K562 (cell line): ENCODE measurements at regions not wholly inside any gene's neighbourhood (a gene's known extent, or its start where the extent isn't known, plus 50 kb on each side); places are given as distances from the start of the nearest gene placed in this dataset.

ENCODE experiments used
- ATAC-seq: fragments of 200-7000 bp; cut with Tn5 transposase; 3 replicates; pipeline ENCODE4 v1.9.1; 2020; ENCODE audit warnings: moderate library complexity
- BruUV-seq: library from RNA; stranded (reverse); fragments of 400-500 nt; replicated peaks from 2 replicates; lab custom pipeline; 2021; lab: Mats Ljungman, UMichigan
- CTCF ChIA-PET: fragments of 300-600 bp; formaldehyde crosslinking; extraction: SDS; loops from one replicate; lab custom pipeline; 2021; ENCODE audit warnings: low intra/inter-chr PET ratio; lab: Yijun Ruan, JAX
- POLR2A ChIA-PET: fragments of 300-600, 350-650 bp; sonication (Branson Sonifier 250); formaldehyde crosslinking; extraction: SDS; loops from one replicate; lab custom pipeline; 2021; ENCODE audit warnings: antibody characterized with exemption, inconsistent platforms; lab: Yijun Ruan, JAX
- DNase-seq, 4 experiments: peaks; one replicate each; pipeline versions ENCODE4 v3.0.0 to v3.0.0-alpha.2; 2011 to 2018; ENCODE audit warnings: low spot score in 3 of 4, mixed read lengths in 3 of 4; ENCODE audit errors: extremely low read depth in 1 of 4
- FAIRE-seq: peaks from 2 replicates; lab custom pipeline; 2011; peaks lifted over from hg19 to GRCh38; lab: Jason Lieb, UNC
- H2AFZ ChIP-seq: 2 replicates; pipeline ENCODE4 v1.6.0; 2011; ENCODE audit warnings: low read depth, low read length, control low read depth, inconsistent platforms
- H3K27ac ChIP-seq: fragments of 200-600 bp; 3 replicates; pipeline ENCODE4 v1.8.0; 2011; ENCODE audit warnings: low read depth, mild to moderate bottlenecking, control low read depth, inconsistent platforms, low read length, moderate library complexity, mixed read lengths; ENCODE audit errors: extremely low read depth
- H3K27me3 ChIP-seq, 2 experiments: fragments of 300-600 bp in 1 of 2; 2 replicates in 1 of 2; 3 replicates in 1 of 2; pipeline versions ENCODE4 v1.6.0 to v1.8.0; 2011; ENCODE audit warnings: inconsistent platforms in 2 of 2, low read length in 2 of 2, mild to moderate bottlenecking in 1 of 2, mixed read lengths in 1 of 2, moderate library complexity in 1 of 2; ENCODE audit not compliant: control insufficient read depth in 2 of 2, insufficient read depth in 2 of 2
- H3K36me3 ChIP-seq: fragments of 300-600 bp; 3 replicates; pipeline ENCODE4 v1.8.0; 2011; ENCODE audit warnings: mild to moderate bottlenecking, low read length, inconsistent platforms; ENCODE audit not compliant: control insufficient read depth, insufficient read depth
- H3K4me1 ChIP-seq, 2 experiments: fragments of 200-600 bp in 1 of 2; replicated peaks in 1 of 2; 2 replicates in 1 of 2; 3 replicates in 1 of 2; pipeline versions ENCODE4 v1.5.1 to v1.8.0; 2011; ENCODE audit warnings: inconsistent platforms in 2 of 2, low read length in 2 of 2, mild to moderate bottlenecking in 1 of 2, mixed read lengths in 1 of 2, moderate library complexity in 1 of 2; ENCODE audit not compliant: control insufficient read depth in 2 of 2, insufficient read depth in 2 of 2
- H3K4me2 ChIP-seq: 2 replicates; pipeline ENCODE4 v1.6.1; 2011; ENCODE audit warnings: low read length, control low read depth, inconsistent platforms, mixed read lengths; ENCODE audit not compliant: insufficient read depth
- H3K4me3 ChIP-seq: fragments of 200-600 bp; sonication (generic), shearing (Covaris generic); 2 replicates; pipeline ENCODE4 v1.5.1; 2016; ENCODE audit warnings: control low read depth, inconsistent platforms
- H3K79me2 ChIP-seq: fragments of 200-600 bp; 3 replicates; pipeline ENCODE4 v1.8.0; 2011; ENCODE audit warnings: low read length, inconsistent platforms; ENCODE audit not compliant: control insufficient read depth, insufficient read depth
- H3K9ac ChIP-seq, 2 experiments: 2 replicates each; pipeline versions ENCODE4 v1.6.0 to v1.6.1; 2011; ENCODE audit warnings: low read depth in 2 of 2, low read length in 2 of 2, control low read depth in 1 of 2, inconsistent platforms in 1 of 2, mild to moderate bottlenecking in 1 of 2, mixed read lengths in 1 of 2; ENCODE audit not compliant: insufficient read depth in 1 of 2
- H3K9me1 ChIP-seq: one replicate; pipeline ENCODE4 v1.6.0; 2011; ENCODE audit warnings: inconsistent platforms, mild to moderate bottlenecking, low read length, moderate library complexity; ENCODE audit not compliant: control insufficient read depth, insufficient read depth
- H3K9me3 ChIP-seq: replicated peaks from 2 replicates; pipeline ENCODE4 v1.5.1; 2011; ENCODE audit warnings: low read depth, low read length, inconsistent platforms; ENCODE audit not compliant: control insufficient read depth, insufficient read depth
- H4K20me1 ChIP-seq: replicated peaks from 2 replicates; pipeline ENCODE4 v1.6.1; 2011; ENCODE audit warnings: low read length, inconsistent platforms, mixed read lengths; ENCODE audit not compliant: control insufficient read depth, insufficient read depth
- FOXJ3 ChIP-seq: sonication (generic); formaldehyde crosslinking; IDR thresholded peaks from 2 replicates; pipeline ENCODE4 v1.4.0; 2020; ENCODE audit warnings: mild to moderate bottlenecking, missing genetic modification reagents
- GTF2E2 ChIP-seq: fragments of 200-800 bp; sonication (Bioruptor generic); IDR thresholded peaks from 2 replicates; pipeline ENCODE4 v1.6.1; 2016; ENCODE audit warnings: missing genetic modification characterization, missing compliant biosample characterization
- HMG20A ChIP-seq: fragments of 450-650 bp; formaldehyde crosslinking; conservative IDR thresholded peaks from 2 replicates; pipeline ENCODE4 v1.4.0; 2020; ENCODE audit warnings: mild to moderate bottlenecking, mixed read lengths
- MIER1 ChIP-seq: fragments of 450-650 bp; IDR thresholded peaks from 2 replicates; pipeline ENCODE4 v1.6.1; 2016; ENCODE audit warnings: antibody characterized with exemption, mild to moderate bottlenecking, low read depth
- NFIC ChIP-seq: fragments of 450-650 bp; IDR thresholded peaks from 2 replicates; pipeline ENCODE4 v1.6.1; 2017; ENCODE audit warnings: mild to moderate bottlenecking, inconsistent platforms
- POLR3A ChIP-seq: IDR thresholded peaks from 2 replicates; pipeline ENCODE4 v1.6.1; 2011; ENCODE audit warnings: borderline replicate concordance, mild to moderate bottlenecking, moderate library complexity; ENCODE audit not compliant: insufficient read length, insufficient read depth; ENCODE audit errors: extremely low read depth
- SAFB ChIP-seq: fragments of 200-400 bp; formaldehyde crosslinking; IDR thresholded peaks from 2 replicates; pipeline ENCODE4 v1.6.1; 2017; ENCODE audit warnings: low read depth, low read length, borderline replicate concordance
- SIX5 ChIP-seq, 2 experiments: IDR thresholded peaks; 2 replicates each; pipeline ENCODE4 v1.6.1; 2011; ENCODE audit warnings: low read length in 2 of 2, borderline replicate concordance in 1 of 2, low read depth in 1 of 2, mild to moderate bottlenecking in 1 of 2, moderate library complexity in 1 of 2; ENCODE audit not compliant: insufficient read depth in 1 of 2
- SMAD4 ChIP-seq: fragments of 250-450 bp; sonication (Bioruptor Pico); conservative IDR thresholded peaks from 2 replicates; pipeline ENCODE4 v1.8.0; 2021; ENCODE audit warnings: inconsistent platforms, mild to moderate bottlenecking, moderate library complexity
- SMARCE1 ChIP-seq: fragments of 450-650 bp; IDR thresholded peaks from 2 replicates; pipeline ENCODE4 v1.7.1; 2016; ENCODE audit warnings: mild to moderate bottlenecking
- XRCC5 ChIP-seq: fragments of 200-400 bp; formaldehyde crosslinking; IDR thresholded peaks from 2 replicates; pipeline ENCODE4 v1.6.1; 2017; ENCODE audit warnings: low read depth, mild to moderate bottlenecking, low read length
- ZFX ChIP-seq: sonication (generic); formaldehyde crosslinking; IDR thresholded peaks from 2 replicates; pipeline ENCODE4 v1.8.0; 2022; ENCODE audit warnings: mild to moderate bottlenecking, missing genetic modification reagents, moderate library complexity
- ZMIZ1 ChIP-seq, 2 experiments: fragments of 150-350 bp in 1 of 2; IDR thresholded peaks; 2 replicates each; pipeline ENCODE4 v1.6.1; 2012 to 2016; ENCODE audit warnings: low read depth in 2 of 2, low read length in 2 of 2, mild to moderate bottlenecking in 1 of 2, moderate library complexity in 1 of 2
- ZNF668 ChIP-seq: fragments of 250-450 bp; sonication (Bioruptor Pico); IDR thresholded peaks from 2 replicates; pipeline ENCODE4 v1.8.0; 2022; ENCODE audit warnings: mild to moderate bottlenecking, inconsistent platforms
- WGBS: fragments of 100-300 bp; shearing (Covaris generic); methylation state at CpG from one replicate; pipeline ENCODE4 v1.1.6; 2016; ENCODE audit warnings: low coverage, mixed read lengths; ENCODE audit not compliant: insufficient coverage; ENCODE audit errors: missing lambda C conversion rate; 5-methylcytosine and 5-hydroxymethylcytosine counted together
- in situ Hi-C: fragments of 300-500 bp; cut with MboI; formaldehyde crosslinking; loops from 4 replicates; pipeline ENCODE4 v1.15.0; 2018; ENCODE audit warnings: inconsistent platforms, mixed read lengths
- intact Hi-C: fragments of 100-400 bp; cut with micrococcal nuclease; formaldehyde crosslinking; loops from 2 replicates; pipeline ENCODE4 v1.14.2; 2022

GRCh38 chr3:31275038-31275572, 257.6 kb upstream of the STT3B start:
- no peak overlapping the region for H3K9ac ChIP-seq
- H4K20me1 ChIP-seq: no peaks in the 10 kb centered on the region
- no TSS peak for BruUV-seq
- DNase-seq: no peak
- H3K4me1 ChIP-seq: no peaks in the 10 kb centered on the region
- no peak overlapping the region for H2AFZ ChIP-seq
- no peak overlapping the region for H3K27ac ChIP-seq
- in situ Hi-C loops (no loop called here), intact Hi-C loops (no loop called here)
- 1% methylated on average over 3 of the region's 3 CpGs for WGBS
- H3K9me3 ChIP-seq: no peaks in the 10 kb centered on the region
- no peak for FAIRE-seq
- H3K4me3 ChIP-seq: no peak overlapping the region
- H3K36me3 ChIP-seq: no peaks in the 10 kb centered on the region
- H3K27me3 ChIP-seq: 0 out of 5 replicates have a peak, but pooled peaks cover 0 to 3% of the 10 kb centered on the region in 2 experiments
- H3K9me1 ChIP-seq: no peaks in the 10 kb centered on the region
- no peak overlapping the region for H3K4me2 ChIP-seq
- POLR2A ChIA-PET: no interaction called here
- H3K79me2 ChIP-seq: no peaks in the 10 kb centered on the region
- CTCF ChIA-PET: no interaction called here
- no peak for TF ChIP-seq GTF2E2 (tag)
- TF ChIP-seq HMG20A (CRISPR knock-in tag): no peak
- no peak for TF ChIP-seq ZMIZ1 (IDR thresholded peaks at IDR 0.05; ENCODE audit: low read depth in 2 of 2, low read length in 2 of 2)
- TF ChIP-seq SMARCE1: no peak
- no peak for TF ChIP-seq NFIC
- no peak for TF ChIP-seq ZFX (CRISPR knock-in tag)
- no peak for TF ChIP-seq SMAD4 (CRISPR knock-in tag)
- no peak for TF ChIP-seq POLR3A
- no peak for TF ChIP-seq SIX5 (IDR thresholded peaks at IDR 0.05; ENCODE audit: borderline replicate concordance in 1 of 2, insufficient read depth in 1 of 2, low read depth in 1 of 2, low read length in 2 of 2)
- no peak for TF ChIP-seq FOXJ3 (CRISPR knock-in tag)
- no peak for TF ChIP-seq ZNF668 (CRISPR knock-in tag)
- no peak for TF ChIP-seq XRCC5
- TF ChIP-seq MIER1: no peak
- TF ChIP-seq SAFB: no peak
- no peak for ATAC-seq
